ENCODE measurements at regions not wholly inside any gene's neighbourhood (a gene's known extent, or its start where the extent isn't known, plus 50 kb on each side); places are given as distances from the start of the nearest gene placed in this dataset.

- TF ChIP-seq EZH2 (IDR thresholded peaks at IDR 0.05) (no peak), JUND (IDR thresholded peaks at IDR 0.05) (no peak), MAX (IDR thresholded peaks at IDR 0.05) (no peak), CTCF (IDR thresholded peaks at IDR 0.05 in 2 of 3, conservative IDR thresholded peaks at IDR 0.05 in 1 of 3; ENCODE audit: borderline replicate concordance in 1 of 3, insufficient read depth in 1 of 3, low read depth in 2 of 3, low read length in 2 of 3) (no peak), SP1 (IDR thresholded peaks at IDR 0.05; ENCODE audit: low read depth) (no peak), ZBTB33 (IDR thresholded peaks at IDR 0.05; ENCODE audit: extremely low read depth, insufficient replicate concordance, low read length) (no peak), POLR2AphosphoS5 (IDR thresholded peaks at IDR 0.05; ENCODE audit: low read depth, low read length) (no peak), ZFX (IDR thresholded peaks at IDR 0.05) (no peak)
Observed at GRCh38 chr7:112930787-112931186, 140.6 kb upstream of the TMEM168 start.
